ENCODE measurements at regions not wholly inside any gene's neighbourhood (a gene's known extent, or its start where the extent isn't known, plus 50 kb on each side); places are given as distances from the start of the nearest gene placed in this dataset.

- no peaks in the 10 kb centered on the region for H3K9me3 ChIP-seq (ENCODE audit: control insufficient read depth, low read length)
- no peak overlapping the region for H3K27ac ChIP-seq (ENCODE audit: low read depth in 1 of 2, low read length in 2 of 2)
- no peaks in the 10 kb centered on the region for H3K36me3 ChIP-seq (ENCODE audit: control insufficient read depth in 1 of 2, insufficient read depth in 2 of 2, low read length in 1 of 2)
- no peak overlapping the region for H3K4me3 ChIP-seq (ENCODE audit: low read length in 2 of 2)
- intact Hi-C loops (cut with DNase I), result no loop called here
- 57 to 60% methylated on average over 4 of the region's 4 CpGs for WGBS, 2 donors
- DNase-seq, result no peak
- no peaks in the 10 kb centered on the region for H3K27me3 ChIP-seq (ENCODE audit: control insufficient read depth in 1 of 2, insufficient read depth in 2 of 2, low read length in 1 of 2)
- no peak for ATAC-seq (ENCODE audit: low FRiP score)
- H3K4me1 ChIP-seq (ENCODE audit: control insufficient read depth in 1 of 2, insufficient read depth in 2 of 2, low read length in 2 of 2), result no peaks in the 10 kb centered on the region
These were observed 67.9 kb upstream of the ROBO1 start for GRCh38 chr3:79835701-79836100.

DNA sequence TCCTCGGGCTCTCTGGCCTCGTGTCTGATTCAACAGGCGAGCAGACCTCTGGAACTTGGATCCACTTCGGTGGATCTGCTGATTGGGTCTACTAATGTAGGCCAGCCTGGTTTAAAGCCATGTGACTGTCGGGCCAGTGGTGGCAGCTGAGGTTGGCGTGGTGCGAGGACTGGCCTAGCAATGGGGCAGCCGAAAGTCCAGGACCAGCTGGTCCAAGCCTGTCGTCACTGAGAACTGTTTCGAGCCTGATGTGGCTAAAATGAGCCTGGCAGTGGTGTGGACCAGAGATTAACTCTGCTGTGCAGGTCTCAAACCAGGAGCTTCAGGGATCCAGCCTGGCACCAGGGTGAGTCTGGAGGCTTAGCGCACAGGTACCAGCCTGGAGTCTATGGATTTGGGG, 56.4 kb upstream of the ROBO1 start:
- no peaks in the 10 kb centered on the region for H3K4me1 ChIP-seq (ENCODE audit: control insufficient read depth in 1 of 2, insufficient read depth in 2 of 2, low read length in 2 of 2)
- 82 to 86% methylated on average over 11 of the region's 11 CpGs for WGBS, 2 donors
- H3K4me3 ChIP-seq (ENCODE audit: low read length in 2 of 2), result no peak overlapping the region
- no peak overlapping the region for H3K27ac ChIP-seq (ENCODE audit: low read depth in 1 of 2, low read length in 2 of 2)
- no peaks in the 10 kb centered on the region for H3K27me3 ChIP-seq (ENCODE audit: control insufficient read depth in 1 of 2, insufficient read depth in 2 of 2, low read length in 1 of 2)
- H3K36me3 ChIP-seq (ENCODE audit: control insufficient read depth in 1 of 2, insufficient read depth in 2 of 2, low read length in 1 of 2), result no peaks in the 10 kb centered on the region
- intact Hi-C loops (cut with DNase I), result no loop called here
- DNase-seq (no peak), ATAC-seq (ENCODE audit: low FRiP score) (no peak)
- no peaks in the 10 kb centered on the region for H3K9me3 ChIP-seq (ENCODE audit: control insufficient read depth, low read length)

GRCh38 chr3:79822076-79822475, 54.3 kb upstream of the ROBO1 start:
- ATAC-seq (ENCODE audit: low FRiP score) (no peak), DNase-seq (no peak)
- H3K9me3 ChIP-seq (ENCODE audit: control insufficient read depth, low read length), result no peaks in the 10 kb centered on the region
- H3K36me3 ChIP-seq (ENCODE audit: control insufficient read depth in 1 of 2, insufficient read depth in 2 of 2, low read length in 1 of 2), result no peaks in the 10 kb centered on the region
- 79 to 85% methylated on average over 2 of the region's 2 CpGs for WGBS, 2 donors
- no peak overlapping the region for H3K27ac ChIP-seq (ENCODE audit: low read depth in 1 of 2, low read length in 2 of 2)
- no peaks in the 10 kb centered on the region for H3K4me1 ChIP-seq (ENCODE audit: control insufficient read depth in 1 of 2, insufficient read depth in 2 of 2, low read length in 2 of 2)
- no peaks in the 10 kb centered on the region for H3K27me3 ChIP-seq (ENCODE audit: control insufficient read depth in 1 of 2, insufficient read depth in 2 of 2, low read length in 1 of 2)
- intact Hi-C loops (cut with DNase I), result no loop called here
- H3K4me3 ChIP-seq (ENCODE audit: low read length in 2 of 2), result no peak overlapping the region

DNA sequence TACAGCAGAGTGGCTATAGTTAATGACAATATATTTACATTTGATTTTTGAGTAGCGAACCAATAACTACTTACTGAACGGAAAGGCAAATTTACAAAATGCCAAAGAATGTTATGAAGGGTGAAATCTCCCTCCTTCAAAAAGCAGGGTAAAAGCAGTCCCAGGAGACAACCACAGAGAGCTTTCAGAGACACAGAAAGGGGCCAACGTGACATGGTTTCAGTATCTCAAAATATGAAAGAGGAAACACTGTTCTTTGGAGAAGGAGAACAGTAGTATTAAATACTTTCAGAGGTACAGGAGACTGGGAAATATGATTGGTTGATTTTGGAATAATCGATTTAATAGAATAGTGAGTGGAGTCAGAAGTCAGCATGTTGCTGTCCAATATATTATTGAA, 52.3 kb upstream of the ROBO1 start:
- H3K27me3 ChIP-seq (ENCODE audit: control insufficient read depth in 1 of 2, insufficient read depth in 2 of 2, low read length in 1 of 2), result no peaks in the 10 kb centered on the region
- intact Hi-C loops (cut with DNase I), result no loop called here
- DNase-seq (no peak), ATAC-seq (ENCODE audit: low FRiP score) (no peak)
- WGBS, 2 donors, result 54 to 58% methylated on average over 4 of the region's 4 CpGs
- no peak overlapping the region for H3K4me3 ChIP-seq (ENCODE audit: low read length in 2 of 2)
- H3K36me3 ChIP-seq (ENCODE audit: control insufficient read depth in 1 of 2, insufficient read depth in 2 of 2, low read length in 1 of 2), result no peaks in the 10 kb centered on the region
- H3K4me1 ChIP-seq (ENCODE audit: control insufficient read depth in 1 of 2, insufficient read depth in 2 of 2, low read length in 2 of 2), result no peaks in the 10 kb centered on the region
- no peak overlapping the region for H3K27ac ChIP-seq (ENCODE audit: low read depth in 1 of 2, low read length in 2 of 2)
- no peaks in the 10 kb centered on the region for H3K9me3 ChIP-seq (ENCODE audit: control insufficient read depth, low read length)

- DNase-seq (no peak), ATAC-seq (ENCODE audit: low FRiP score) (no peak)
- H3K36me3 ChIP-seq (ENCODE audit: control insufficient read depth in 1 of 2, insufficient read depth in 2 of 2, low read length in 1 of 2), result no peaks in the 10 kb centered on the region
- no peaks in the 10 kb centered on the region for H3K9me3 ChIP-seq (ENCODE audit: control insufficient read depth, low read length)
- 58 to 67% methylated on average over 1 of the region's 1 CpG for WGBS, 2 donors
- intact Hi-C loops (cut with DNase I), result no loop called here
- H3K27me3 ChIP-seq (ENCODE audit: control insufficient read depth in 1 of 2, insufficient read depth in 2 of 2, low read length in 1 of 2), result no peaks in the 10 kb centered on the region
- H3K4me1 ChIP-seq (ENCODE audit: control insufficient read depth in 1 of 2, insufficient read depth in 2 of 2, low read length in 2 of 2), result no peaks in the 10 kb centered on the region
- H3K27ac ChIP-seq (ENCODE audit: low read depth in 1 of 2, low read length in 2 of 2), result no peak overlapping the region
- no peak overlapping the region for H3K4me3 ChIP-seq (ENCODE audit: low read length in 2 of 2)
These were observed 50.2 kb upstream of the ROBO1 start for GRCh38 chr3:79818015-79818414.

Measured in aorta (tissue), 5 donors.